ENCODE measurements at regions not wholly inside any gene's neighbourhood (a gene's known extent, or its start where the extent isn't known, plus 50 kb on each side); places are given as distances from the start of the nearest gene placed in this dataset.

DNA sequence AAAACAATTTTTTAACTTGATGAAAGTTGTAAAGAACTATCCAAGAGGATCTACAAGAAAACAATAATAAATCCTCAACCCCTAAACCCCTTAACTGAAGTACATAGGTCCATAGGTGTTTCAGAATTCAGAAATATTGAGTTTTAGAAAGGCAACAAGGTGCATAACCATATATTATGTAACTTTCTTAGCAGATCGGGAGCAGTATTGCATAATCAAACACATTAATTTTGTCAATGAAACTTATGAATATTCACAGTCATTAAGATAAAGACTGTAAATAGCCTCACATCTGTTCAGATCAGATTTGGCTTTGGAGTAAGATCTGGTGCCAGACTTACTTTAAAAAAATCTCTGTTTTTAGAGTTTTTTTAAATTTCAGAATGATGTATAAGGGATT, 647.1 kb upstream of the FLRT2 start:
- no peak for TF ChIP-seq TAF1 (IDR thresholded peaks at IDR 0.05; ENCODE audit: borderline replicate concordance, insufficient read depth, low read length)

DNA sequence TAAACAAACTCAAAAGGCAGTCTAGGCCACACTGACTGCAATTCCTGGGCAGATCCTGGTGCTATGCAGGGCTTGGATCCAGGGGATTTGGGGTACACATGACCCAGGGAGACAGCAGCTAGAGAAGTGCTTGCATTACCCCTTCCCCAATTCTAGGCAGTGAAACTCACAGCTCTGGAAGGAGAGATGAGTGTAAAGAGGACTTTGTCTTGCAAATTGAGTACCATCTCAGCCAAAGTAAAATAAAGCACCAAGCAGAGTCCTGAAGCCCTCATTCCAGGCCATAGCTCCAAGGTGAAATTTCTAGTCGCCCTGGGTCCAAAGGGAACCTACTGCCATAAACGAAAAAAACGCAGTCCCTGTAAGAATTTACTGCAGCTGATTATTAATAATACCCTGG, 644.9 kb upstream of the FLRT2 start:
- no peak for TF ChIP-seq FOXP2 (optimal IDR thresholded peaks at IDR 0.05; ENCODE audit: borderline replicate concordance, extremely low read depth, extremely low read length, insufficient read depth)
- no peak for TF ChIP-seq SIN3A (IDR thresholded peaks at IDR 0.05; ENCODE audit: borderline replicate concordance, insufficient read depth, low read length)
- no peak for TF ChIP-seq TAF1 (IDR thresholded peaks at IDR 0.05; ENCODE audit: borderline replicate concordance, insufficient read depth, low read length)
- no peak for TF ChIP-seq POLR2AphosphoS5 (IDR thresholded peaks at IDR 0.05; ENCODE audit: low read depth, low read length)
- TF ChIP-seq, protein P1, sequence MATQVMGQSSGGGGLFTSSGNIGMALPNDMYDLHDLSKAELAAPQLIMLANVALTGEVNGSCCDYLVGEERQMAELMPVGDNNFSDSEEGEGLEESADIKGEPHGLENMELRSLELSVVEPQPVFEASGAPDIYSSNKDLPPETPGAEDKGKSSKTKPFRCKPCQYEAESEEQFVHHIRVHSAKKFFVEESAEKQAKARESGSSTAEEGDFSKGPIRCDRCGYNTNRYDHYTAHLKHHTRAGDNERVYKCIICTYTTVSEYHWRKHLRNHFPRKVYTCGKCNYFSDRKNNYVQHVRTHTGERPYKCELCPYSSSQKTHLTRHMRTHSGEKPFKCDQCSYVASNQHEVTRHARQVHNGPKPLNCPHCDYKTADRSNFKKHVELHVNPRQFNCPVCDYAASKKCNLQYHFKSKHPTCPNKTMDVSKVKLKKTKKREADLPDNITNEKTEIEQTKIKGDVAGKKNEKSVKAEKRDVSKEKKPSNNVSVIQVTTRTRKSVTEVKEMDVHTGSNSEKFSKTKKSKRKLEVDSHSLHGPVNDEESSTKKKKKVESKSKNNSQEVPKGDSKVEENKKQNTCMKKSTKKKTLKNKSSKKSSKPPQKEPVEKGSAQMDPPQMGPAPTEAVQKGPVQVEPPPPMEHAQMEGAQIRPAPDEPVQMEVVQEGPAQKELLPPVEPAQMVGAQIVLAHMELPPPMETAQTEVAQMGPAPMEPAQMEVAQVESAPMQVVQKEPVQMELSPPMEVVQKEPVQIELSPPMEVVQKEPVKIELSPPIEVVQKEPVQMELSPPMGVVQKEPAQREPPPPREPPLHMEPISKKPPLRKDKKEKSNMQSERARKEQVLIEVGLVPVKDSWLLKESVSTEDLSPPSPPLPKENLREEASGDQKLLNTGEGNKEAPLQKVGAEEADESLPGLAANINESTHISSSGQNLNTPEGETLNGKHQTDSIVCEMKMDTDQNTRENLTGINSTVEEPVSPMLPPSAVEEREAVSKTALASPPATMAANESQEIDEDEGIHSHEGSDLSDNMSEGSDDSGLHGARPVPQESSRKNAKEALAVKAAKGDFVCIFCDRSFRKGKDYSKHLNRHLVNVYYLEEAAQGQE (IDR thresholded peaks at IDR 0.05; ENCODE audit: insufficient read depth in 1 of 2, low read depth in 2 of 2, low read length in 2 of 2) = no peak

DNA sequence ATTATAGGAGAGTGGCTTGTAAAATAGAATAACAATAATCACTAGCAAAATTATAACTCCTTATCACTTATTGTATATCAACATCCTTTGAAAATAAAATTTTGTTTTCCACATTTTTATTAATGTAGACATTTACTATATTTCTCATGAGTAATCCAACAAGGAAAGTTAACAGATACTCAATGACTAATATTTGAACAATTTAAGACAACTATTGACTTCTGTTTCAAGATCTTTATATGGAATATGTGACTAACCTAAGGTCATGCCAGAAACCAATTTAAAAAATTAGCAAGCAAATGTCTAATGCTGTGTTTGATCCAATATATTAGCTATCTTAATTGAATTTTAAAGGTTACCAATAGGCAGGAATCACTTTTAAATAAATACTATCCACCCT, 638.5 kb upstream of the FLRT2 start:
- TF ChIP-seq SIN3A (IDR thresholded peaks at IDR 0.05; ENCODE audit: borderline replicate concordance, insufficient read depth, low read length) (no peak), POLR2AphosphoS5 (IDR thresholded peaks at IDR 0.05; ENCODE audit: low read depth, low read length) (no peak), TAF1 (IDR thresholded peaks at IDR 0.05; ENCODE audit: borderline replicate concordance, insufficient read depth, low read length) (no peak), FOXP2 (optimal IDR thresholded peaks at IDR 0.05; ENCODE audit: borderline replicate concordance, extremely low read depth, extremely low read length, insufficient read depth) (no peak)
- TF ChIP-seq, protein P1 (IDR thresholded peaks at IDR 0.05; ENCODE audit: insufficient read depth in 1 of 2, low read depth in 2 of 2, low read length in 2 of 2) = no peak

DNA sequence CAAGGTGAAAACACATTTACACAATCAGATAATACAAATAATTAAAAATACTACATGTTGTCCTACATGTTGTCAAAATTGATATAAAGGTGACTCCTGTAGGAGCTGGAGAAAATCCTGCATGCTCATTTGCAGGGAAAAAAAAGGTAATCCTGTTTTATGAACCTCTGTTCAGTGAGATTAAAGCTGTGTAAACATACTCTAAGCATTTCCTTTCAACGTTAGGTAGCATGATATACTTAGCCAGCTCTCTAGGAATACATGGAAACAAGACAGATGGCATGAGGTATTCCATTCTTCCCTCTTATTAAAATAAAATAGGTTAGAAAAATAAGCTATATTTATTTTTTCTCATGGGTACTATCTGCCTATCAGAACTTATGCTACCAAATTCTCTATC, 635.7 kb upstream of the FLRT2 start:
- TF ChIP-seq FOXP2 (optimal IDR thresholded peaks at IDR 0.05; ENCODE audit: borderline replicate concordance, extremely low read depth, extremely low read length, insufficient read depth) = no peak
- TF ChIP-seq SIN3A (IDR thresholded peaks at IDR 0.05; ENCODE audit: borderline replicate concordance, insufficient read depth, low read length) = no peak
- TF ChIP-seq POLR2AphosphoS5 (IDR thresholded peaks at IDR 0.05; ENCODE audit: low read depth, low read length) = no peak
- TF ChIP-seq TAF1 (IDR thresholded peaks at IDR 0.05; ENCODE audit: borderline replicate concordance, insufficient read depth, low read length) = no peak
- TF ChIP-seq, protein P1 (IDR thresholded peaks at IDR 0.05; ENCODE audit: insufficient read depth in 1 of 2, low read depth in 2 of 2, low read length in 2 of 2) = no peak

DNA sequence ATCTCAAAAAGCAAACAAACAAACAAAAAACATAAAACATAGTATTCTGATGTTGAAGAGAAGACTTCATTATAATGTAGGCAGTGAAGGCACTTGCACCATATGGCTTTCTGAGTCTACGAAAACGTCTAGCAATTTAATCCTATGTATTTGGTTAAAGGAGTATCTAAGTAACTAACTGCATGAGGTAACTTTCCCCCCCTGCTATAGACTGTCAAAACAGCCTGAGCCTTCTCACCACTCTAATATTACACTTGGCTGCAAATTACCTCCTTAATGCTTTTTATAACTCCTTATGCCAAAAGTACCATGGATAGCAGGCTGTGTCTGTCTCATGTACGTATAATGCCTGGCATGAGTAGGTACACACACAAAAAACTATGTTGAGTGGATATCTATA, 607.6 kb upstream of the FLRT2 start:
- no peak for TF ChIP-seq SIN3A (IDR thresholded peaks at IDR 0.05; ENCODE audit: borderline replicate concordance, insufficient read depth, low read length)
- no peak for TF ChIP-seq FOXP2 (optimal IDR thresholded peaks at IDR 0.05; ENCODE audit: borderline replicate concordance, extremely low read depth, extremely low read length, insufficient read depth)
- TF ChIP-seq, protein P1 (IDR thresholded peaks at IDR 0.05; ENCODE audit: insufficient read depth in 1 of 2, low read depth in 2 of 2, low read length in 2 of 2) = no peak
- no peak for TF ChIP-seq TAF1 (IDR thresholded peaks at IDR 0.05; ENCODE audit: borderline replicate concordance, insufficient read depth, low read length)
- TF ChIP-seq POLR2AphosphoS5 (IDR thresholded peaks at IDR 0.05; ENCODE audit: low read depth, low read length) = no peak
